Activated T-helper 17 cell treated with anti-CD3 and anti-CD28 coated beads, Interleukin-2, amount 50 U/mL, for 72 hours (primary cell): ENCODE measurements at regions not wholly inside any gene's neighbourhood (a gene's known extent, or its start where the extent isn't known, plus 50 kb on each side); places are given as distances from the start of the nearest gene placed in this dataset.

ENCODE experiments used
- ATAC-seq: fragments of 150-1000 bp; cut with Tn5 transposase; replicated peaks from 2 replicates; pipeline ENCODE4 v1.10.0; 2021; ENCODE audit warnings: mild to moderate bottlenecking, moderate library complexity
- H3K27ac Mint-ChIP-seq: one replicate; pipeline ENCODE4 v1.8.0; 2022; ENCODE audit warnings: mixed read lengths
- H3K27me3 Mint-ChIP-seq: one replicate; pipeline ENCODE4 v1.8.0; 2022; ENCODE audit warnings: mixed read lengths
- H3K36me3 Mint-ChIP-seq: one replicate; pipeline ENCODE4 v1.8.0; 2022; ENCODE audit warnings: low read depth, mild to moderate bottlenecking, mixed read lengths
- H3K4me1 Mint-ChIP-seq: one replicate; pipeline ENCODE4 v1.8.0; 2022; ENCODE audit warnings: mixed read lengths
- H3K4me3 Mint-ChIP-seq: one replicate; pipeline ENCODE4 v1.8.0; 2022; ENCODE audit warnings: mild to moderate bottlenecking, mixed read lengths
- H3K9me3 Mint-ChIP-seq: one replicate; pipeline ENCODE4 v1.8.0; 2022; ENCODE audit warnings: mixed read lengths

DNA sequence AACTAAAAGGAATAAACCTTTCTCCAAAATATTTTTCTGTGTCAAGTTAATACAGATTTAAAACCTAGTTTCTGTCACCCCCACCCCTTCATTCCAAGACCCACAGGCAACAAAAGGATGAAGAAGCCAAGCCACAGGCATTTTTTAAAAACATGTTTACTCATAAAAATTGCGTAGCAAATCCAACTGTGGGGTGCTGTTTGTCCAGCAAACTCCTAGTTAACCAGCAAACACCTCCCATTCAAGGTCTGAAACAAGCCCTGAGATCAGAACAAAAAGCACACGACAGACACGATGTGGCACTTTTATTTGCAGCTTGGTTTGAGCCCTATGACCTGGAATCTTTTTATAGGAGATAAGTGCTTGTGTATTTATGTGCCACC lies 149.9 kb upstream of the CAMK1G start:
- Mint-ChIP-seq H3K4me1 (no peaks in the 10 kb centered on the region), H3K36me3 (no peaks in the 10 kb centered on the region), H3K9me3 (no peaks in the 10 kb centered on the region), H3K27ac (no peak overlapping the region), H3K4me3 (no peak overlapping the region), H3K27me3 (peaks cover 23% of the 10 kb centered on the region)
- no peak for ATAC-seq

DNA sequence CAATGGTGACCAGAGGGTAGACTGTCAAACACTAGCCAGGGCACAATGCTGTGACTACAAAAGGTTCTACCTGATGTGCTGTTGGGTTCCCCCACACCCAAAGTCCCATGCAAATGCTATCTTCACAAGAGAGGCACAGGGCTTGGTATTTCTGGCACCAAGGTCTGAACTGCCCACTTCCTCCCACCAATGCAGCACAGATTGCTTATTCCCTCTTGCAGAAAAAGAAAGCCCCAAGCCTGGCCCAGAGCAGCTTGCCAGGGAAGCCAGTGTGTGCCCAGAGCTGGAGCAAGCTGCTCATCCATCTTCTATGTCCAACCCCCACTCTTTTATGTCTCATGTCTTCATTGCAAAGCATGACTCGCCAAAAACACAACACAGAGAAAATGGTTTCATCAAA lies 149.4 kb upstream of the CAMK1G start:
- H3K4me3 Mint-ChIP-seq = no peak overlapping the region
- H3K9me3 Mint-ChIP-seq = no peaks in the 10 kb centered on the region
- no peak overlapping the region for H3K27ac Mint-ChIP-seq
- no peak for ATAC-seq
- H3K36me3 Mint-ChIP-seq = no peaks in the 10 kb centered on the region
- H3K27me3 Mint-ChIP-seq = peaks cover 20% of the 10 kb centered on the region
- H3K4me1 Mint-ChIP-seq = no peaks in the 10 kb centered on the region

DNA sequence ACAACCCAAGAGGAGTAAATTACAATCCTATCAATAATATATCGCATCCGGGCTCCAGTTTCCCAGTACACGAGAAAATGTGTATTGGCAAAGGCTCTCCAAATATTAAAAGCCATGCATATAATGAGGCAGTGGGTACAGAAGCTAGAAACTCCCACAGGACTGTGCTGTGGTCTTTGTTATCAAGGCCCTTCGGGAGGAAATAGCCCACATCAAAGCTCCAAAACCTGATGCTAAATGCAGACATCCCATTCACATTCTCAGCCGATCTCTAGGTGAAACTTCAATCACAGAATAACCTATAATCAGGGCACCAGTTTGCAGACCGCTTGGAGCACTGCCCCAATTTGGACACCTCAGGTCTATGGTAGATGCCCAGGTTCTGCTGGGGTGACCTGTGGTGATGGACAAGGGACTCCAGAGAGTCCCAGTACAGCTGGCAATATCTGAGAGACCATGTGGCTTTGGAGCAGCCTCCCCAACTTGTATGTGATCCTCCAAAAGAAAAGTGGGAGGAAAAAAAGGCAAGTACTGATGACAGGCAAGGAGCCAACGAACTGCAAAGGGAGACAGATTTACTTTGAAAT lies 148.8 kb upstream of the CAMK1G start:
- H3K4me1 Mint-ChIP-seq = no peaks in the 10 kb centered on the region
- ATAC-seq = no peak
- H3K27me3 Mint-ChIP-seq = peaks cover 19% of the 10 kb centered on the region
- H3K36me3 Mint-ChIP-seq = no peaks in the 10 kb centered on the region
- H3K4me3 Mint-ChIP-seq = no peak overlapping the region
- no peaks in the 10 kb centered on the region for H3K9me3 Mint-ChIP-seq
- no peak overlapping the region for H3K27ac Mint-ChIP-seq

DNA sequence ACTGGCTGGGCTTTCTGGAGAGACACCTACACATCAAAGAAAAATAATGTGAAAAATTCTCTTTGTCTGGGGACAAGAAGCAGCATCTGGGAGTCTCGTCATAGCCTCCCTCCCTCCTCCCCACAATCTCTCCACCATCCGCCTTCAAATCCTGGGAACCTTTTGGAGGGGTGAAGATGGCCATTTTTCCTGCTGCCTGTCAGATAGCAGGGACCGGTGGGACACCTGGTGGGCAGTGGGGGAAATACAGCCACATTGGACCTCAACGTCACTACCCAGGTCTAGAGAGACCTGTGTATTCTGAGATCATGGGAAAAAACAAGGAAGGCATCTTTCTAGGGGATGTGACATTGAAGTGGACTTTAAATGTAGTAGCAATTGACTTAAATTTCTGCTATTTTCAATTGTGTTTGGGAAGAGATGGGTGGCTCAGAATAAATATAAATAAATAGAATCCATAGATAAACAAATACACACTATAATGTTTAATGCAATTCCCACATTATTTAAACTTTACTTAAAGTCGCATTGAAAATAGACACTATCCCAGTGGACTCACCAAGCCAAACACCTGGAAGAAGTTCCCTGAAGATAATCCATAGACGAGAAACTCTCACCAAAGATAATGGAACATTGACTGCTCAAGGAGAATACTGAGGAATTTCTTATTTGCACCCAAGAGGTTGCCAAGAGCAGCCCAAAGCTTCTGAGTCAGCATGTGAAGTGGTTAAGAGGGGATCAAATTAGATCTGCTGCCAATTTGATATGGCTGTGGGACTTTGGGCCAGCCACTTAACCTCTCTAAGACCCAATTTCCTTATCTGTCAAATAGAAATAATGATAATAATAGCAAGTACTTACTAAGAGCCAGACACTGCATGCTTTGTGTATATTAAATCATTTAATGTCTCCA lies 147.6 kb upstream of the CAMK1G start:
- Mint-ChIP-seq H3K4me1 (no peaks in the 10 kb centered on the region), H3K4me3 (no peak overlapping the region), H3K36me3 (no peaks in the 10 kb centered on the region), H3K9me3 (peaks cover 4% of the 10 kb centered on the region), H3K27ac (no peak overlapping the region), H3K27me3 (peaks cover 12% of the 10 kb centered on the region)
- no peak for ATAC-seq

DNA sequence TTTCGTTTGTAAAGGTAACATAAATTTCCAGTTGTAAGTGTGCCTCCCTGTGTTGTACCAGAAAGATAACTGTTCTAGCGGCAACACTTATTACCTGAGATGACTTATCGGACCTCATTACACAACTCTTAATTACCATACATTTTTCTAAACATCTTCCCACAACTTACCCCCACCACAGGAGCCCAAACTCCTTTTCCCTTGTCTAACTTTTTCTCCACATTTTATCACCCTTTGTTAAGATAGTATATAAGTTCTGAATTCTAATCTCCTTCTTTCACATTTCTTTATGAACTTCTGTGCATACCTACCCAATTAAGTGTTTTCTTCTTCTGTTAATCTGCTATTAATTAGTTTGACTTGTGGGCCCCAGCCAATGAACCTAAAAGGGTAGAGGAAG lies 143.7 kb upstream of the CAMK1G start:
- no peak overlapping the region for H3K27ac Mint-ChIP-seq

DNA sequence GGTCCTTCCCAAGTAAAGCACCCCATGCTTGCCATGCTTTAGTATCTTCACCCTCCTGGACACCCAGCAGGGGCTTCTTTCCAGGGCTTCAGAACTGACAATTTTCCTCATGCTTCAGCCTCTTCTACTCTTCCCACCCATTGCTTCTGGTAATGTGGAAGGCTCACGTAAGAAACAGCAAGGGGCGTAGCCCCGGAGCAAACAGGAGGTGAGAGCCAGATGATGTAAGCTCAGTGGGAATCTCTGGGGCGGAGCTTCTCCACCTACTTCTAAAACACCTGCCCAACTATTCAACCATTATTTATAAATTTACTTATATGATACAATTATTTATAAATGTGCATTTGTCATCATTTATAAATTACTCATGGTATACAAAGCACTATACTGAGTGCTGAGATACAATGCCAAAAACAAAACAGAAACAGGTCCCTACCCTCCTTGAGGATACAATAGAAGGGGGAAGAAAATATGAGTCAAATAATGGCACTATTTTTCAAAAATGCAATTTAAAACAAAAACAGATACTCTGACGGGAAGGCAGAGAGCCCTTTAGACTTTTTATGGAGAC lies 140.1 kb upstream of the CAMK1G start:
- Mint-ChIP-seq H3K9me3 (peaks cover 4% of the 10 kb centered on the region), H3K36me3 (no peaks in the 10 kb centered on the region), H3K4me1 (no peaks in the 10 kb centered on the region), H3K27me3 (peaks cover 9% of the 10 kb centered on the region), H3K27ac (no peak overlapping the region), H3K4me3 (no peak overlapping the region)
- ATAC-seq = no peak

More for the DNA sequence above, 143.7 kb upstream of the CAMK1G start:
- Mint-ChIP-seq H3K36me3 (no peaks in the 10 kb centered on the region), H3K4me1 (no peaks in the 10 kb centered on the region), H3K9me3 (peaks cover 4% of the 10 kb centered on the region), H3K27me3 (peaks cover 12% of the 10 kb centered on the region), H3K4me3 (no peak overlapping the region)
- no peak for ATAC-seq

DNA sequence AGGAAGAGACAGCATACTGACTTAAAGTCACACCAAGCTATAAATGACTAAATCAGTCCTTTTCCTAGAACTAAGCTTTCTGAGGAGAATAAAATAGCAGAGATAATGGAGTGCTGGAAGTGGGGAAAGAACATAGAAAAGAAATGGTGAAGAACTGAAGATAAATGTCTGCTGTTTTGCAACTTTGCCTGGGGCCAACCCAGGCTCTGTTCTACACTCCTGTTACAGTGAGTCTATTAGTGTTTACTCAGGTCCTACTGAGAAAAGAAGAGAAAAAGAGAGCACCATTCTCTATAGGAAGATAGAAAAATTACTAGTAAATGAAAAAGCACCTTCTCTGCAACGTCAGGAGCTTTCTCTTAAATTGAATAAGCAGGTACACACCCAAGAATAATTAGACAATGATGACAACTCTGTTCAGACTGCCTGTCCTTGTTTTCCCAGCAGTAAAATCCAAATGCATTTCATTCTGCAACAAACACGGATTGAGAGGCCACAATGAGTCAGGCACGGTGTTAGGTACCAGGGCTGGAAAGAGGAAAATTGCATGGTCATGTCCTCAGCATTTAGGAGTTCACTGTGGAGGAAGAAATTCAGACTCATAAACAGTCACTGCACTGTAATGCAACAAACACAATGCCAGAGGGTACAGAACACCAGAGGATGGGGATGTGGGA lies 139.4 kb upstream of the CAMK1G start:
- Mint-ChIP-seq H3K4me1 (no peaks in the 10 kb centered on the region), H3K9me3 (peaks cover 4% of the 10 kb centered on the region), H3K27me3 (peaks cover 9% of the 10 kb centered on the region), H3K36me3 (no peaks in the 10 kb centered on the region), H3K4me3 (no peak overlapping the region), H3K27ac (no peak overlapping the region)
- ATAC-seq = no peak

DNA sequence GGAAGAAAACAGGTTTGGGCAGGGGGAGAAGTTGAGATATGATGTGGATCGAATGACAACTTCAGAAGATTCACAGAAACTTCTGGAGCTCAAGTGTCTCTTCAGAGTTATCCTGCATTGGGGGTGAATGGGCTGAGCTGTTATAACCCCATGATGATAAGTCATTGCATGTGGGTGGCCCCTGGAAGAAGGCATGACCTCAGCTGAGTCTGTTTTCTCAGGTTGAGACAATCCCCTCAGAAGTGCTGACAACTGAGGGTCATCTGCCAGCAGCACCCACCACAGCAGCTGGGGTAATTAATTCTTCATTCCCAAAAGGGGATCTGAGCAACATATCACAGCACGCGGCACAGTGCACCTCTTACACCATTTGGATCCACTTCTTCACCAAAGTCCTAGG lies 138.6 kb upstream of the CAMK1G start:
- no peaks in the 10 kb centered on the region for H3K36me3 Mint-ChIP-seq
- peaks cover 2% of the 10 kb centered on the region for H3K9me3 Mint-ChIP-seq
- no peak overlapping the region for H3K4me3 Mint-ChIP-seq
- no peaks in the 10 kb centered on the region for H3K4me1 Mint-ChIP-seq
- H3K27me3 Mint-ChIP-seq = peaks cover 10% of the 10 kb centered on the region
- ATAC-seq = no peak
- no peak overlapping the region for H3K27ac Mint-ChIP-seq

DNA sequence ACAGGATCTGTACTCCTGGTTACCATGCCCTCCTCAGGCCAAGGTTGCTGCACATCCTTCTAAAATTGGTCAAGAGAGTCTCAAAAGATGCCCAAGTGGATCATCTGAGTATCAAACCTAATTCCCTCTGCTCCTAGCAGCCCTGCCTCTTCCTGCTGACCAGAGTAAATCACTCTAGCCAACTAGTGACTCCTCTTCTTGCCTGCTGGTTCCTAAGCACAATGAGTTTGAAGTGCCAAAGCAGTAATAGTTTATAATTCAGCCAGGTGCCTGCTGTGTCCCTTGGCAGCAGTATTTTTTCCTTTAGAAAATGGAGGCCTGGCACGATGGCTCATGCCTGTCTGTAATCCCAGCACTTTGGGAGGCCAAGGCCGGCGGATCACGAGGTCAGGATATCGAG lies 137.9 kb upstream of the CAMK1G start:
- H3K4me3 Mint-ChIP-seq = no peak overlapping the region
- H3K9me3 Mint-ChIP-seq = no peaks in the 10 kb centered on the region
- peaks cover 8% of the 10 kb centered on the region for H3K27me3 Mint-ChIP-seq
- H3K27ac Mint-ChIP-seq = no peak overlapping the region
- ATAC-seq = no peak
- no peaks in the 10 kb centered on the region for H3K36me3 Mint-ChIP-seq
- no peaks in the 10 kb centered on the region for H3K4me1 Mint-ChIP-seq

DNA sequence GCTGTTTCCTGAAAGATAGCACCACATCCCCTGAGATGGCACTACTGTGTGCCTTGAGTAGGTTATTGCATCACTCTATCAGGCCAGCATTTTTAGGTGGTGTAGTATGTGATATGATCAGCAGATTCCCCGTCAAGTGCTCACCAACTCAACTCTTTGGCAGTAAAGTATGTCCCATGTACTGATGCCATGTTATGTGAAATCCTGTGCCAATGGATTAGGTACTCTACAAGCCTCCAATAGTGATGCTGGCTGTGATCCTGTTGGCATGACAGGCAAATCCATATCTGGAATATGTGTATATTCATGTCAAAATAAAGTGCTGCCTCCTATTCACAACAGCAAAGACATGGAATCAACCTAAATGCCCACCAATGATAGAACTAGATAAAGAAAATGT lies 137.2 kb upstream of the CAMK1G start:
- ATAC-seq = no peak
- Mint-ChIP-seq H3K36me3 (no peaks in the 10 kb centered on the region), H3K9me3 (no peaks in the 10 kb centered on the region), H3K27me3 (peaks cover 8% of the 10 kb centered on the region), H3K27ac (no peak overlapping the region), H3K4me3 (no peak overlapping the region), H3K4me1 (no peaks in the 10 kb centered on the region)

DNA sequence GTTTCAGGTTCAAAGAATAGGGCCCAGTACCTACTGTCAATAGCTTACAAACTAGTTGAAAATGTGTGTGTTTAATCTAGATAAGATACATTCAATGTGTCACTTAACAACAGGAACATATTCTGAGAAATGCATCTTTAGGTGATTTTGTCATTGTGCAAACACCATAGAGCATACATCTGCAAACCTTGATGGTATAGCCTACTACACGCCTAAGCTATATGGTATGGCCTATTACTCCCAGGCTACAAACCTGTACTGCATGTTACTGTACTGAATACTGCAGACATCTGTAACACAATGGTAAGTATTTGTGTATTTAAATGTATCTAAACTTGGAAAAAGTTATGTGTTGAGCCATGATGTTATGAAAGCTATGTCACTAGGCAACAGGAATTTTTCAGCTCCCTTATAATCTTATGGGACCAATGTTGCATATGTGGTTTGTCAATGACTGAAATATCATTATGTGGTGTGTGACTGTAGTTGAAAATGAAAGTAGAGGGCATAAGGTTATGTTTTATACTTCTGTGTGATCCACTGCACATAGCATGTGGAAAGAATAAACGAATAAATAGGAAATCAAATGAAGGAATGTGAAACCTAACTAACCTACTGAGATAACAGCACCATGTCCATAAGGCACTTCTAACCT lies 129.0 kb upstream of the CAMK1G start:
- Mint-ChIP-seq H3K27me3 (peaks cover 42% of the 10 kb centered on the region), H3K4me3 (no peak overlapping the region), H3K27ac (no peak overlapping the region), H3K36me3 (no peaks in the 10 kb centered on the region), H3K4me1 (no peaks in the 10 kb centered on the region), H3K9me3 (no peaks in the 10 kb centered on the region)
- ATAC-seq = no peak

DNA sequence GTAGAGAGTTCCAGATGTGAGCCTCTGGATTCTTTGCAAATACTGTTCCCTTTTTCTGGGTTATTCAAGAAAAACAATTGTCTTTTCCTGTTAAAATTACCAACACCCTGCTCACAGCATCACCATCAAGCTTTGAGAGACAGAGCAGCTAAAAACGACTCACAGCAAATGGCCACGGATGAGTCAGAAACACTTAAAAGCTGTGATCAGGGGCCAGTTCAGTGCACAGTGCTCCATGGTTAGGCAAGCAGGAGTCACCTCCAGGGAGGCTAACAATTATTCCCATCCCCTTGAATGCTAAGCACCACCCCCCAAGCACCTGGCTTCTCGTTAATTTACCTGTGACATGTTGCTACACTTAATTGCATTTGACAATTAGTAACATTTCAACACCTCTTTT lies 128.4 kb upstream of the CAMK1G start:
- ATAC-seq = no peak
- H3K27ac Mint-ChIP-seq = no peak overlapping the region
- H3K4me3 Mint-ChIP-seq = no peak overlapping the region
- no peaks in the 10 kb centered on the region for H3K9me3 Mint-ChIP-seq
- peaks cover 42% of the 10 kb centered on the region for H3K27me3 Mint-ChIP-seq
- H3K36me3 Mint-ChIP-seq = no peaks in the 10 kb centered on the region
- H3K4me1 Mint-ChIP-seq = no peaks in the 10 kb centered on the region

DNA sequence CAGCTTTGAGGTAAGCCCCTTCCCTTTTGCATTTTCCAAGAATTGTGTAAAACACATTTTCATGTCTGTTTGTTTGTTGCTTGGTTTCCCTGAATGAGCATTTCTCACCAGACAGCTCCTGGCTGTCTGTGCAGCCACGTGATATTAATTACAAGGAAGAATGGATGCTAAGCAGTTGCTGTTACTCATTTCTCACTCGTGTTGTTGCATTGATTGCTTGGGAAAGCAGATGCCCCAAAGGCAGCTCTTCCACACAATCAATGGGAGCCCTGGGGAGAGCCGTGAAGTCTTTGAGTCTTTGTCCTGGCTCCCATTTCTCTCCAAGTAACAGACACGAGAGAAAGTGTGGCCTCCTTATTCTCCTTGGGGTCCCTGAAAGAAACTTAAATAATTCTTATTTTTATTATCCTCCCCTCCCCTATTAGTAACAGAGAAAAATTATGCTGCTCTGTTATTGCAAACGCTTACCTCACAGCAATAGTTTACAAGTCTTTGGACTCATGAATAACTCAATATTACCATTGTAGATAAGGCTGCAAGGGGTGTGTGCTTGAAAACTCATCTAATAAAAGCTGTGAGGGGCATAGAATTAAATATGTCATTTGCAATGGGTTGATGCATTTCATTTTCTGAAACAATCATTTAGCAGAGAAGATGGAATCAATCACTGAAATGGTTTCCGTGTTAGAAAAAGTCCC lies 127.7 kb upstream of the CAMK1G start:
- ATAC-seq = no peak
- no peaks in the 10 kb centered on the region for H3K36me3 Mint-ChIP-seq
- H3K9me3 Mint-ChIP-seq = no peaks in the 10 kb centered on the region
- H3K4me1 Mint-ChIP-seq = no peaks in the 10 kb centered on the region
- H3K27me3 Mint-ChIP-seq = peaks cover 42% of the 10 kb centered on the region
- no peak overlapping the region for H3K4me3 Mint-ChIP-seq
- no peak overlapping the region for H3K27ac Mint-ChIP-seq

DNA sequence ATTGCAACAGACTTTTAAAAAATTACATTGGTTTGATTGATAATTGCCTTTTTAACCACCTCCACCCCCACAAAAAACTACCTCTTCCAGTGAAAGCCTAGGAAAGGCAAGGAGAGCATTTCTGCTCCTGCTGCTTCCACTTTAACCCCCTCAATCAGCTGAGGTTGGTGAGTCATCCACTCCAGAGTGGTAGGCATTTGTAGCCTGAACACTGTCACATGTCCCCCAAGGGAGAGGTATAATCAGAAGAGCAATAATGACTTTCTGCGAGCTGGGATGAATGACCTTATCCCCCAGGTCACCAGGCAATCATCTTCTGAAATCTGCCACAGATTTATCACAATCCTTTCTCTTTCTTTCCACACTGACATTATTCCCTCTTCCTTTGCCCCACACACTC lies 126.6 kb upstream of the CAMK1G start:
- Mint-ChIP-seq H3K27me3 (peaks cover 43% of the 10 kb centered on the region), H3K36me3 (no peaks in the 10 kb centered on the region), H3K4me1 (no peaks in the 10 kb centered on the region), H3K9me3 (peaks cover 5% of the 10 kb centered on the region), H3K27ac (no peak overlapping the region), H3K4me3 (no peak overlapping the region)
- ATAC-seq = no peak
